KOPT-K1 (cell line): ENCODE measurements at regions not wholly inside any gene's neighbourhood (a gene's known extent, or its start where the extent isn't known, plus 50 kb on each side); places are given as distances from the start of the nearest gene placed in this dataset.
"Not testable (repeated sequence)": the region's sequence is repeated elsewhere in the genome, so short reads cannot be mapped to it uniquely, and the experiment has no call there.

ENCODE experiments used
- H3K27ac ChIP-seq: fragments of 200-600 bp; sonication (generic); 2 replicates; pipeline ENCODE4 v1.5.1; 2016; ENCODE audit warnings: antibody characterized with exemption, mild to moderate bottlenecking, low read depth, low read length; ENCODE audit not compliant: poor library complexity, severe bottlenecking
- H3K36me3 ChIP-seq: fragments of 200-600 bp; sonication (generic); 2 replicates; pipeline ENCODE4 v1.5.1; 2017; ENCODE audit warnings: antibody characterized with exemption, mild to moderate bottlenecking, low read length, moderate library complexity; ENCODE audit not compliant: insufficient read depth
- H3K9me3 ChIP-seq: fragments of 200-600 bp; sonication (generic); 2 replicates; pipeline ENCODE4 v1.5.1; 2017; ENCODE audit warnings: antibody characterized with exemption, low read length, mild to moderate bottlenecking; ENCODE audit not compliant: insufficient read depth, poor library complexity, severe bottlenecking

DNA sequence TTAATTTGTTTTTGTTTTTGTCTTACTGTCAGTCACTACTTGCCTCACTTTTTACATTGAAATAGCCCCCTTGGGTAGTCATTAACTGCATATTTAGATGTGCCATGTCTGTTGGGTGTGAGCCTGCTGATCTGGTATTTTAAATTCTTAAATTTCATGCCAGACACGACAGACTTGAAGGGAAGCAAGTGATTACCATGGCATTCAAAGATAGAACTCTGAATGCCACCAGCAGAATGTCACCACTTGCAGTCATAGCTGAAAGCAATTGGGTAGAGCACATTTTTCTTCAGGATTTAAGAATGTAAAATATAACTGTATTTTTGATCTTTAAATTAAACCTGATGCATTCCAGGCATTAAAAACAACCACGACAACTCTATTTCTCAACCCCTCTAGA is 396.5 kb upstream of the ATP10A start:
- Histone ChIP-seq H3K36me3 (no peaks in the 10 kb centered on the region), H3K9me3 (peaks cover 2% of the 10 kb centered on the region), H3K27ac (no peak overlapping the region)

DNA sequence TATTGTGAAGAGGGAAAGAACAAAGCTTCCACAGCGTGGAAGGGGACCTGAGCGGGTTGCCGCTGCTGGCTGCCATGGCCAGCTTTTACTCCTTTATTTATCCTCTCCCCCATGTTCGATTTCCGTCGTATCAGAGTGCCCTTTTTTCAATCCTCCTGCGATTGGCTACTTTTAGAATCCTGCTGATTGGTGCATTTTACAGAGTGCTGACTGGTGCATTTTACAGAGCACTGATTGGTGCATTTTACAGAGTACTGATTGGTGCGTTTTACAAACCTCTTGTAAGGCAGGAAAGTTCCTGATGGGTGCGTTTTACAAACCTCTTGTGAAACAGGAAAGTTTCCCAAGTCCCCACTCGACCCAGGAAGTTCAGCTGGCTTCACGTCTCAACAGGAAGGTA is 381.7 kb upstream of the ATP10A start:
- not testable (repeated sequence) for H3K27ac ChIP-seq, H3K36me3 ChIP-seq, H3K9me3 ChIP-seq

DNA sequence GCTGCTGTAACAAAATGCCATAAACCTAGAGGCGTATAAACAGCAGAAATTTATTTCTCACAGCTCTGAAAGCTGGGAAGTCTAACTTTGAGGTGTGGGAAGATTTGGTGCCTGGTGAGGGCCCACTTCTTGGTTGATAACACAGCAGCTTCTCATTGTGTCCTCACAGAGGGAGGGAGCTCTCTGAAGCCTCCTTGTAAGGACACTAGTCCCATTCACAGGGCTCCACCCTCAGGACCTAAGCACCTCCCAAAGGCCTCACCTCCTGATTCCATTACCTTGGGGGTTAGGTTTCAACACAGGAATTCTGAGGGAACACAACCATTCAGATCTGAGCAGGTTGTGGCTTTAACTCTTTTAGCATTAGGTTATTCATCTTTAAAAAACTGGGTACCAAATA is 380.3 kb upstream of the ATP10A start:
- Histone ChIP-seq H3K36me3 (no peaks in the 10 kb centered on the region), H3K27ac (no peak overlapping the region), H3K9me3 (no peaks in the 10 kb centered on the region)

DNA sequence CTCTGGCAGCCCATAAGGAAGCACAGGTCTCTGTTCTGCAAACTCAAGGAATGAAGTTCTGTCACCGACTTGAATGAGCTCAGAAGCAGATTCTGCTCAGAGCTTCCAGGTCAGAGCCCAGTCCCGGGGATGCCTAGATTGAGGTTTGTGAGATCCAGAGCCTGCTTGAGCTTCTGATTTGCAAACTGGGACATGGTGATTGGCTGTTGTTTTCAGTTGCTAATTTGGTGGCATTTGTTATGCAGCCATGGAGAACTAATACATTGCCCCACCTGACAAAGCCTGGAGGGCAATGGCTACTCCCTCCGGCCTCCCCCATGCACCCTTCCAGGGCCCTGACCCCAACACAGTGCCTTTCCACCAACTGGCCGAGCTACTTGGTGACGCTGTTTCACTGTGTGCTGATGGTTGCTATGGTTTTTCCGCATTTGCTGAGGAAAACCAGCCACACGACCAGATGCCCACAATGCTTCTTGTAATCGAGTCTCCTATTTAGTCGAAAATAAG is 379.5 kb upstream of the ATP10A start:
- no peak overlapping the region for H3K27ac ChIP-seq
- H3K9me3 ChIP-seq: no peaks in the 10 kb centered on the region
- no peaks in the 10 kb centered on the region for H3K36me3 ChIP-seq

DNA sequence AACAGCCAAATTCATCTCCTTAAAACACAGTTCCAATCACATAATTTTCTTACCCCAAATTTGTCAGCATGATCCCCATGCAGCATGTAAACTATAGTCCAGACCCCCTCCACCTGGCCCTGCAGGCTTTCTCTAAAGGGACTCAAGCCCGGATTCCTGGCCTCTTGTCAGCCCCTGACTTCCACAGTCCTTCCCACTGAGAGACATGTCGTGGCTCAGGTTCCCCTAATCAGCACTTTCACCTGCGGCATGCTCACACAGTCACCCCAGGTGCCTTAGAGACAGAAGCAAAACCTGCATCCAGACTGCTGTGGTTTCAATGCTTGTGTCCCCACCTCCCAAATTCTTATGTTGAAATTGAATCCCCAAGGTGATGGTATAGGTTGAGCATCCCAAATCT is 372.7 kb upstream of the ATP10A start:
- Histone ChIP-seq H3K27ac (no peak overlapping the region), H3K36me3 (no peaks in the 10 kb centered on the region), H3K9me3 (no peaks in the 10 kb centered on the region)

DNA sequence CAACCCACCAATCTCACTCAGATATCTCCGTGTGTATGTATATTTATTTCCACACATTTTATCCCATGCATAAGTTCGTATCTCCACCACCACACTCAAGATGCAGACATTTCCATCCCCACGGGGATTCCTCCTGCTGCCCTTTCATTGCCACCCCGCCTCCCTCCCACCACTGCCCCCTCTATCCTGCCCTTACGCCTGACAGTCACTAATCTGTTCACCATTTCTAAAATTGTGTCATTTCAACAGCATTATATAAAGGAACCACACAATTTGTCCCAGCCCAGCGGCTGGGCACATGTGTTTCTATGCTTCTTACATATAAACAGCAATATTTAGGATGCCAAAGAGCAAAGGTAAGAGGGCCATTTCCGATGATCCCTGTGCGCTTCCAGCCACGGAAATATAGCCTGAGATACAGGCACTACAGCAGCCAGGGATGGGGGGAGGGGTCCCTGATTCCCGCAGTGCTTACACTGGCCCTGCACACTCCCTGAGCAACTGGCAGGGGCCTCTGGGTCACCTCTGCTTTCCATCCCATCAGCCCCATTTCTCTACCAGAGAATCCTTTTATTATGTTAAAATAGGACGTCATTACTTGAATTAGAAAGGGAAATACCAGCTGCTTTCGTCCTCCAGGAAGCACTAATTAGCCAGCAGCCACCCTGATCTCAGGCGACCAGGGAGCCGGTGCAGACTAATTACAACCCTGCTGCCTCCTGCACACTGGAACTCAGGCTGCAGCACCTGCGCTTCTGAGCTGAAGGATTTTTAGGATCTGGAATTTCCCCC is 372.0 kb upstream of the ATP10A start:
- Histone ChIP-seq H3K27ac (no peak overlapping the region), H3K36me3 (no peaks in the 10 kb centered on the region), H3K9me3 (no peaks in the 10 kb centered on the region)

DNA sequence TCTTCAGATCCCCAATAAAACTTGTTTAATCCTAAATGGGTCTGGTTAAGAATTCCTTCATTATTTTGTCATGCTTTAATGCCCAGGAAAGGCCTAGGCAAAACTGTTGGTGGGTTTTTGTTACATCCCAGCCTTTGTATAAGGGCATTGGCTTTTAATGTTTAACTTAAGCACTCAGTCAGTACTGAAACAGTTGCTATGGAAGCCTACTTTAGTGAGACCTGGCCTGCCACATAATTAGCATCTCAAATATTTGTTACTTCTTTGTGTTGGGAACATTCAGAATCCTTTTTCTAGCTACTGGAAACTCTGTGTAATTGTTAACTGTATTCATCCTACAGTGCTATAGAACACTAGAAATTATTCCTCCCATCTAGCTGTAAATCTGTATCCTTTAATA is 369.6 kb upstream of the ATP10A start:
- Histone ChIP-seq H3K36me3 (no peaks in the 10 kb centered on the region), H3K27ac (no peak overlapping the region), H3K9me3 (peaks cover 5% of the 10 kb centered on the region)

DNA sequence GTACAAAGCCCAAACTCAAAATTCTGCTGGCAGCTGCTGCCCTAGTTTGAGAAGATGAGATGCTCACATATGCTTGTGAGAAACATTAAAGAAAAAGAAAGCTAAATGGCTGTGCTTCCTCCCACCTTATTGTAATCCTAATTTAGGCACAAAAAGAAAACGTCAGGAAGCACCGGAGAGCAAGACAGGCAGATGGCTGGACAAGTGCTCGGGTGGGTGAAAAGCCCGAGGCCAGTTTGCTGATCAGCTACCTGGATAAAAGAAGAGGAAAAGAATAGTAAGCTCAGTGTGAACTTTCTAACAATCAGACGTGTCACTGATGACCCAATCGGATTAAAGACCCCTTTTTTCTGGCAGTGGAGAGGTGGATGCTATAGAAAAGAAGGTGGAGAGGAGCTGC is 368.0 kb upstream of the ATP10A start:
- peaks cover 15% of the 10 kb centered on the region for H3K9me3 ChIP-seq
- H3K27ac ChIP-seq: no peak overlapping the region
- H3K36me3 ChIP-seq: no peaks in the 10 kb centered on the region

DNA sequence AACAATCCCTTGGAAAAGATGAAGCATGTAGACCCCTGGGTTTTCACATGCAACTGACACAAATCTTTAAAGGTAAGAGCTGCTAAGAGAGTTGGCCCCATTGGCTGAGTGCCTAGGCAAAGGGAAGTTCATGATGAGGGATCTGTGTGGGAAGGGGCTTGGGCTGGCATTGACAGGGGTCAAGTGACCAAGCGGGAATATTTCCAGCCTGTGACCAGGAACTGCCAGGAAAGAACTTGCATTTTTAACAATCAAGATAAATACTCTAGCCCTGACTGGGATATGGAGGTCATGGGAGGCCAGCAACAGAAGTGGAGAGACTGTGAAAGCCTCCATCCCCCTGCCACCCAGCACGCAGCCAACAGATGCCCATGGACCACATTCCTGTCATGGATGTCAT is 361.1 kb upstream of the ATP10A start:
- H3K36me3 ChIP-seq: no peaks in the 10 kb centered on the region
- H3K27ac ChIP-seq: no peak overlapping the region
- peaks cover 15% of the 10 kb centered on the region for H3K9me3 ChIP-seq

DNA sequence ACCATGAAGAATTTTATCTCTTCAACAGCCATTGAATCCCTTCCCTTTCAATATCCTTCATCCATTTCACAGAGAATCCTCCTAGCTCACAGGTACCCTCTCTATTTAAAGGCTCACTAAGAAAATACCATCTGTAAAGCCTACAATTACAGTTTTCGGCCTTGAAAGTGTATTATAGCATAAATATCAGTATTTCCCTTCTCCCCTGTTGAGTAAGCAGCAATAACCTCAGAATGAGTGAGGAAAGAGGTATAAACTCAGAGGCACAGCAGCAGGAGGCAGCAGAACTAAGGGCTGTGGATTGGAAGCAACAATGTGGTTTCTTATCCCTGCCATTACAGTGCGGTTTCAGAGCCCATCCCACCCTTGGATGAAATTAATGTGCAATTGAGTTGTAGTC is 360.6 kb upstream of the ATP10A start:
- peaks cover 15% of the 10 kb centered on the region for H3K9me3 ChIP-seq

DNA sequence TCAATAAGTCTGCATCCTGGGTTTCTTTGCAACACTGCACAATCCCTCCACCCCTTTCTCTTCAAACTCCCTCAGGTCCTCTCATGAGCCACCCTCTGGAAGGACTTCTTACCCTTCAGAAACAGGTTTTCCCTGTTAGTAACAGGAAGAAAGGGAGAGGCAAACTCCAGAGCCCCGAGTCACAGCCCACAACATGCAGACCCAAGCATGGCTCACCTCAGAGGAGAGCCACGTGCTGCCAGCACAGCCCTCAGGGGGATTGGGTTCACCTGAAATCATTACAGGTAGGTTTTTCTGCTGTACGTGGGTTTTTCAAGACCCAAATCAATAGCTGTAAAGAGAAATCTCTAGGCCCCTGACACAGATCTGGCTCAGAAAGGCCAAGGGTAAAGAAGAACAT is 359.7 kb upstream of the ATP10A start:
- peaks cover 11% of the 10 kb centered on the region for H3K9me3 ChIP-seq
- H3K27ac ChIP-seq: no peak overlapping the region
- H3K36me3 ChIP-seq: no peaks in the 10 kb centered on the region

More for the DNA sequence above, 360.6 kb upstream of the ATP10A start:
- no peak overlapping the region for H3K27ac ChIP-seq
- H3K36me3 ChIP-seq: no peaks in the 10 kb centered on the region

DNA sequence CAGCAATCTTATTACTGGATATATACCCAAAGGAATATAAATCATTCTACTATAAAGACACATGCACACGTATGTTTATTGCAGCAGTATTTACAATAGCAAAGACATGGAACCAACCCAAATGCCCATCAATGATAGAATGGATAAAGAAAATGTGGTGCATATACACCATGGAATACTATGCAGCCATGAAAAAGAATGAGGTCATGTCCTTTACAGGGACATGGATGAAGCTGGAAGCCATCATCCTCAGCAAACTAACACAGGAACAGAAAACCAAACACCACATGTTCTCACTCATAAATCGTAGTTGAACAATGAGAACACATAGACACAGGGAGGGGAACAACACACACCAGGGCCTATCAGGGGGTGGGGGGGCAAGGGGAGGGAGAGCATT is 353.9 kb upstream of the ATP10A start:
- H3K36me3 ChIP-seq, H3K9me3 ChIP-seq: not testable (repeated sequence)

DNA sequence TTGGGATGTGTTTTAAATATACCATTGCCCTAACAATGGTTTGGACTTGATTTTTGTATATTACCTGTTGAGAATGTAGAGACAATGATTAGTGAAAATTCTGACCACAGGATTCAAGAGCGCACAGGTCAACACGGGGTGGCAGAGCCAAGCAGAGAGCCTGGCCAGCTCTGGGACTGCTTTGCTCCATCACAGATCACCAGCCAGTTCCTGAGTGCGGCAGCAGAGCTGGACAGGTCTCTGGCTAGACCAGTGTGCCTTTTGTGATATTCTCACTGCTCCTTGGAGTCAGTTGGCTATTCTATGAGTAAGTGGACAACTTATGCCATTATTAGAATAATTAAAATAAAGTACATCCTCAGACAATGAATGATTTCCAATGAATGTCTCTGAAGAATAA is 351.2 kb upstream of the ATP10A start:
- no peaks in the 10 kb centered on the region for H3K9me3 ChIP-seq
- H3K27ac ChIP-seq: no peak overlapping the region
- H3K36me3 ChIP-seq: no peaks in the 10 kb centered on the region

More for the DNA sequence above, 353.9 kb upstream of the ATP10A start:
- H3K27ac ChIP-seq: not testable (repeated sequence)

DNA sequence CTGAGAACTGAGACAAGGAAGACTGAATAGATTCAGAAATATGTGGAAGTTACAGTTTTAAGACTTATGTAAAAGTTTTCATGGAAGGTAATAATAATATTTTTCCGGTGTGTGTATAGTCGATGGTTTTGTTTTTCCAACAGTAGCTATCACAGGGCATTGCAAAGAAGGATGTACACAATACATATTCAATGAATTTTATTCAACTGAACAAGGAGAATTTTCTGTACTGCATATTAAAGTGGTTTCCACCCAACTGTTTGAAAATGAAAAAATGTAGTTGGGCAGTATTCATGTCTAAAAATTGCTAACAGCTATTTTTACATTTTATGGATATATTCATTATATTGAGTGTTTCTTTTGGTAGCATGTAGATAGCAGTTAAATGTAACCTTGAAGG is 350.3 kb upstream of the ATP10A start:
- H3K36me3 ChIP-seq: no peaks in the 10 kb centered on the region
- no peaks in the 10 kb centered on the region for H3K9me3 ChIP-seq
- H3K27ac ChIP-seq: no peak overlapping the region

DNA sequence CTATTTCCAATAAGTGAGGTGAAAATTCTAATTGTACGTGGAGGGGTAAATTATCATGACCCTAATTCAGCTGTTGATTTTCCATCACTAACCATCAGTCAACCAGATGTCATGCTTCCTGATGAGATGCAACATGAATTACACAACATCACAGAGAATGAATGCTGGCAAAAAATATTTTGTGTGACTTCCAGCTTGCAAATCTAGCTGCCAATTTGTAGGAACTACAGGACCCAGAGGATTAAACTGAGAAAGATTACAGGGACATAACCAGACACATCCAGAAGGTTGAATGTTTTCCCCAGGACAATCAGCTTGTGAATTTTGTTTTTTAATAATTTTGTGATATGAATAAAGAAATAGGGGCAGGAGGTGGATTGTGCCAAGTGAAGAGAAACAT is 349.0 kb upstream of the ATP10A start:
- Histone ChIP-seq H3K9me3 (no peaks in the 10 kb centered on the region), H3K27ac (no peak overlapping the region), H3K36me3 (no peaks in the 10 kb centered on the region)

DNA sequence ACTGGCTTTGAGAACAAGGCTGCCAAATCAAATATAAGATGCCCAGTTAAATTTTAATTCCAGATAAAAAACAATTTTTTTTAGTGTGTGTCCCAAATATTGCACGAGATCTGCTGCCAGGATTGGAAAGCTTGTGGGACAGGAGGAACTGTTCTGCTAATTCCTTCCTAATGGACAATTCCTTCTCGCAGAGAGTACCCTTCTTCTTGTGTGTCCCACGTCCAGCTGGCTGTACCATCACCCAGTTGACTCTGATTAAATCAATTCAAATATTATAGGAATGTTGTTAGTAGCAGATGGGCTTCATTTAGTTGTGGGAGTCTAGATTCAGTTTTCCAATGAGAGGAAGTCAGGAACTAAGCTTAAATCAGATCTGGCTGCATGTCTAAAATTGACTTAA is 347.9 kb upstream of the ATP10A start:
- Histone ChIP-seq H3K36me3 (no peaks in the 10 kb centered on the region), H3K9me3 (no peaks in the 10 kb centered on the region), H3K27ac (no peak overlapping the region)
